SK-MEL-5 (cell line): ENCODE measurements at regions not wholly inside any gene's neighbourhood (a gene's known extent, or its start where the extent isn't known, plus 50 kb on each side); places are given as distances from the start of the nearest gene placed in this dataset.

Experiments used
- DNase-seq: peaks from one replicate; pipeline ENCODE4 v3.0.0-alpha.2; 2016; ENCODE audit warnings: low read depth, low spot score
- in situ Hi-C: cut with HindIII; loops from 2 replicates; pipeline ENCODE4 v1.10.0; 2016; ENCODE audit warnings: low sequenced_read_pairs, high pct_unique_total_duplicates, low pct_unique_long_range_greater_than_20kb

- in situ Hi-C loops: no loop called here
These were observed 100.3 kb upstream of the AKIP1 start for GRCh38 chr11:8810540-8811301.

GRCh38 chr11:8811571-8811970 is 99.4 kb upstream of the AKIP1 start:
- no peak for DNase-seq
- in situ Hi-C loops: no loop called here

More at GRCh38 chr11:8810540-8811301, 100.3 kb upstream of the AKIP1 start:
- peak; percentile 67 for DNase-seq

- in situ Hi-C loops: no loop called here
These were observed 98.6 kb upstream of the AKIP1 start for GRCh38 chr11:8812438-8812837.

GRCh38 chr11:8813658-8814057 is 97.3 kb upstream of the AKIP1 start:
- peak; percentile 90 for DNase-seq

More at GRCh38 chr11:8812438-8812837, 98.6 kb upstream of the AKIP1 start:
- DNase-seq: peak; percentile 76

GRCh38 chr11:8814209-8814922 is 96.6 kb upstream of the AKIP1 start:
- no peak for DNase-seq
- in situ Hi-C loops: no loop called here

More at GRCh38 chr11:8813658-8814057, 97.3 kb upstream of the AKIP1 start:
- in situ Hi-C loops: no loop called here

GRCh38 chr11:8814923-8815240 is 96.1 kb upstream of the AKIP1 start:
- DNase-seq: peak; percentile 47
- in situ Hi-C loops: no loop called here

GRCh38 chr11:8818421-8818820 is 92.6 kb upstream of the AKIP1 start:
- in situ Hi-C loops: no loop called here
- DNase-seq: no peak

- in situ Hi-C loops: no loop called here
- no peak for DNase-seq
These were observed 90.6 kb upstream of the AKIP1 start for GRCh38 chr11:8820401-8820800.

GRCh38 chr11:8822469-8822868 is 88.5 kb upstream of the AKIP1 start:
- in situ Hi-C loops: no loop called here
- DNase-seq: no peak

GRCh38 chr11:8823174-8823742 is 87.7 kb upstream of the AKIP1 start:
- in situ Hi-C loops: no loop called here
- DNase-seq: no peak

- in situ Hi-C loops: no loop called here
- DNase-seq: no peak
These were observed 84.7 kb upstream of the AKIP1 start for GRCh38 chr11:8826139-8826786.

GRCh38 chr11:8826901-8827560 is 84.0 kb upstream of the AKIP1 start:
- DNase-seq: no peak
- in situ Hi-C loops: no loop called here

- in situ Hi-C loops: no loop called here
- no peak for DNase-seq
These were observed 82.9 kb upstream of the AKIP1 start for GRCh38 chr11:8828046-8828445.

- in situ Hi-C loops: no loop called here
- no peak for DNase-seq
These were observed 82.2 kb upstream of the AKIP1 start for GRCh38 chr11:8828580-8829361.

- no peak for DNase-seq
- in situ Hi-C loops: no loop called here
These were observed 81.4 kb upstream of the AKIP1 start for GRCh38 chr11:8829556-8829955.

GRCh38 chr11:8830641-8831040 is 80.3 kb upstream of the AKIP1 start:
- no peak for DNase-seq
- in situ Hi-C loops: no loop called here

GRCh38 chr11:8831861-8832260 is 79.1 kb upstream of the AKIP1 start:
- DNase-seq: no peak
- in situ Hi-C loops: no loop called here
